ENCODE measurements at regions not wholly inside any gene's neighbourhood (a gene's known extent, or its start where the extent isn't known, plus 50 kb on each side); places are given as distances from the start of the nearest gene placed in this dataset.

GRCh38 chr13:44679597-44679996 is 103.5 kb upstream of the TSC22D1 start:
- Histone ChIP-seq H3K27ac (ENCODE audit: control insufficient read depth, insufficient read depth, low read length) (no peak overlapping the region), H3K4me3 (ENCODE audit: control insufficient read depth in 2 of 3, extremely low read depth in 1 of 3, insufficient read depth in 2 of 3, low read depth in 1 of 3, low read length in 3 of 3) (no peak overlapping the region), H3K4me1 (ENCODE audit: control insufficient read depth, extremely low read depth, insufficient read depth, low read length) (no peaks in the 10 kb centered on the region), H3K9me1 (ENCODE audit: control insufficient read depth, extremely low read depth, insufficient read depth, low read length) (no peaks in the 10 kb centered on the region), H2AFZ (ENCODE audit: control insufficient read depth, low read length) (no peak overlapping the region), H3K9me3 (ENCODE audit: control insufficient read depth, low read depth, low read length) (no peaks in the 10 kb centered on the region), H3K79me2 (ENCODE audit: control insufficient read depth, insufficient read depth, low read length) (no peaks in the 10 kb centered on the region), H4K20me1 (ENCODE audit: control insufficient read depth, extremely low read depth, insufficient read depth, low read length) (no peaks in the 10 kb centered on the region), H3K27me3 (ENCODE audit: control insufficient read depth, extremely low read depth, insufficient read depth, low read length) (no peaks in the 10 kb centered on the region), H3K36me3 (ENCODE audit: control insufficient read depth in 2 of 2, extremely low read depth in 1 of 2, insufficient read depth in 2 of 2, low read length in 2 of 2) (no peaks in the 10 kb centered on the region), H3K9ac (ENCODE audit: control insufficient read depth, extremely low read depth, insufficient read depth, low read length) (no peak overlapping the region), H3K4me2 (ENCODE audit: control insufficient read depth, extremely low read depth, insufficient read depth, low read depth, low read length) (no peak overlapping the region)
- dilution Hi-C loops (cut with MboI; ENCODE audit: extremely low pct_ligation_motif_present, low sequenced_read_pairs), result no loop called here
- DNase-seq (ENCODE audit: low read depth, low spot score), result no peak
- no peak for FAIRE-seq
- no peak for TF ChIP-seq CTCF (optimal IDR thresholded peaks at IDR 0.05 in 1 of 3, IDR thresholded peaks at IDR 0.05 in 1 of 3, conservative IDR thresholded peaks at IDR 0.05 in 1 of 3; ENCODE audit: extremely low read depth in 1 of 3, insufficient read depth in 2 of 3, low read length in 3 of 3)
- TF ChIP-seq EZH2 (IDR thresholded peaks at IDR 0.05; ENCODE audit: low read length), result no peak

- H3K79me2 ChIP-seq (ENCODE audit: control insufficient read depth, insufficient read depth, low read length), result no peaks in the 10 kb centered on the region
- TF ChIP-seq CTCF (optimal IDR thresholded peaks at IDR 0.05 in 1 of 3, IDR thresholded peaks at IDR 0.05 in 1 of 3, conservative IDR thresholded peaks at IDR 0.05 in 1 of 3; ENCODE audit: extremely low read depth in 1 of 3, insufficient read depth in 2 of 3, low read length in 3 of 3) (no peak), EZH2 (IDR thresholded peaks at IDR 0.05; ENCODE audit: low read length) (no peak)
- no peak for FAIRE-seq
- no peak overlapping the region for H3K27ac ChIP-seq (ENCODE audit: control insufficient read depth, insufficient read depth, low read length)
- H3K4me2 ChIP-seq (ENCODE audit: control insufficient read depth, extremely low read depth, insufficient read depth, low read depth, low read length), result no peak overlapping the region
- H3K9ac ChIP-seq (ENCODE audit: control insufficient read depth, extremely low read depth, insufficient read depth, low read length), result no peak overlapping the region
- DNase-seq (ENCODE audit: low read depth, low spot score), result no peak
- H3K36me3 ChIP-seq (ENCODE audit: control insufficient read depth in 2 of 2, extremely low read depth in 1 of 2, insufficient read depth in 2 of 2, low read length in 2 of 2), result no peaks in the 10 kb centered on the region
- H4K20me1 ChIP-seq (ENCODE audit: control insufficient read depth, extremely low read depth, insufficient read depth, low read length), result no peaks in the 10 kb centered on the region
- no peaks in the 10 kb centered on the region for H3K9me3 ChIP-seq (ENCODE audit: control insufficient read depth, low read depth, low read length)
- dilution Hi-C loops (cut with MboI; ENCODE audit: extremely low pct_ligation_motif_present, low sequenced_read_pairs), result no loop called here
- H2AFZ ChIP-seq (ENCODE audit: control insufficient read depth, low read length), result no peak overlapping the region
- no peaks in the 10 kb centered on the region for H3K4me1 ChIP-seq (ENCODE audit: control insufficient read depth, extremely low read depth, insufficient read depth, low read length)
- no peaks in the 10 kb centered on the region for H3K9me1 ChIP-seq (ENCODE audit: control insufficient read depth, extremely low read depth, insufficient read depth, low read length)
- no peak overlapping the region for H3K4me3 ChIP-seq (ENCODE audit: control insufficient read depth in 2 of 3, extremely low read depth in 1 of 3, insufficient read depth in 2 of 3, low read depth in 1 of 3, low read length in 3 of 3)
- no peaks in the 10 kb centered on the region for H3K27me3 ChIP-seq (ENCODE audit: control insufficient read depth, extremely low read depth, insufficient read depth, low read length)
These were observed 102.1 kb upstream of the TSC22D1 start for GRCh38 chr13:44678197-44678596.

Data from keratinocyte (primary cell).